ENCODE measurements at regions not wholly inside any gene's neighbourhood (a gene's known extent, or its start where the extent isn't known, plus 50 kb on each side); places are given as distances from the start of the nearest gene placed in this dataset.
A peak's percentile ranks its signal among the peaks of the same experiment; 100 is the strongest.

GRCh38 chr12:127126260-127126628 is 1140.7 kb upstream of the TMEM132C start:
- no peak overlapping the region for H3K27ac ChIP-seq (replicated peaks; ENCODE audit: low read length)

GRCh38 chr12:127127897-127128296 is 1139.1 kb upstream of the TMEM132C start:
- no CpG with 5 or more reads among the region's 3 CpGs for WGBS, 2 donors (ENCODE audit: extremely low coverage in 2 of 2, insufficient read length in 2 of 2, insufficient replicate concordance in 1 of 2)
- no peak overlapping the region for H4K91ac ChIP-seq (ENCODE audit: low read depth, low read length, poor library complexity)
- no peaks in the 10 kb centered on the region for H3K9me3 ChIP-seq (replicated peaks in 1 of 2; ENCODE audit: control insufficient read depth in 2 of 2, insufficient read depth in 1 of 2, low read depth in 1 of 2, low read length in 2 of 2)
- H3K18ac ChIP-seq (ENCODE audit: low read length): no peak overlapping the region
- no peak overlapping the region for H3K23ac ChIP-seq (ENCODE audit: low read depth, low read length, poor library complexity)
- no peak overlapping the region for H3K27ac ChIP-seq (replicated peaks; ENCODE audit: low read length)
- no peak overlapping the region for H2BK5ac ChIP-seq (ENCODE audit: low read length)
- no peak overlapping the region for H3K4me2 ChIP-seq (ENCODE audit: insufficient read depth, low read length, poor library complexity, severe bottlenecking)
- no peaks in the 10 kb centered on the region for H3K36me3 ChIP-seq (replicated peaks in 1 of 2; ENCODE audit: control insufficient read depth in 2 of 2, insufficient read depth in 2 of 2, low read length in 2 of 2)
- no peak overlapping the region for H3K4ac ChIP-seq (ENCODE audit: low read length)
- H3K9ac ChIP-seq (ENCODE audit: low read depth, low read length, poor library complexity): no peak overlapping the region
- no peaks in the 10 kb centered on the region for H3K79me1 ChIP-seq (ENCODE audit: low read depth, low read length)
- H3K27me3 ChIP-seq (ENCODE audit: control insufficient read depth in 3 of 3, insufficient read depth in 3 of 3, low read depth in 1 of 3, low read length in 3 of 3): no peaks in the 10 kb centered on the region
- no peaks in the 10 kb centered on the region for H3K4me1 ChIP-seq (ENCODE audit: control insufficient read depth in 2 of 2, insufficient read depth in 1 of 2, low read depth in 1 of 2, low read length in 2 of 2)
- H2AK5ac ChIP-seq (ENCODE audit: low read depth, low read length): peak overlapping the region; percentile 14
- H3K14ac ChIP-seq (ENCODE audit: low read length): no peak overlapping the region
- H2AFZ ChIP-seq (ENCODE audit: low read length): no peak overlapping the region
- H2BK12ac ChIP-seq (ENCODE audit: low read length): no peak overlapping the region
- no peak overlapping the region for H4K8ac ChIP-seq (ENCODE audit: low read depth, low read length)
- no peak overlapping the region for H2BK15ac ChIP-seq (ENCODE audit: low read length)
- H3K4me3 ChIP-seq (ENCODE audit: low read length in 2 of 2): no peak overlapping the region
- no peak for DNase-seq (ENCODE audit: low spot score)
- H2BK120ac ChIP-seq (ENCODE audit: low read depth, low read length): no peak overlapping the region

More at GRCh38 chr12:127126260-127126628, 1140.7 kb upstream of the TMEM132C start:
- Histone ChIP-seq H2BK12ac (ENCODE audit: low read length) (no peak overlapping the region), H3K4ac (ENCODE audit: low read length) (no peak overlapping the region), H2BK15ac (ENCODE audit: low read length) (no peak overlapping the region), H4K8ac (ENCODE audit: low read depth, low read length) (no peak overlapping the region), H2AK5ac (ENCODE audit: low read depth, low read length) (no peak overlapping the region), H3K4me2 (ENCODE audit: insufficient read depth, low read length, poor library complexity, severe bottlenecking) (no peak overlapping the region), H2BK120ac (ENCODE audit: low read depth, low read length) (no peak overlapping the region), H3K23ac (ENCODE audit: low read depth, low read length, poor library complexity) (no peak overlapping the region), H3K9ac (ENCODE audit: low read depth, low read length, poor library complexity) (no peak overlapping the region), H3K27me3 (ENCODE audit: control insufficient read depth in 3 of 3, insufficient read depth in 3 of 3, low read depth in 1 of 3, low read length in 3 of 3) (no peaks in the 10 kb centered on the region), H3K4me1 (ENCODE audit: control insufficient read depth in 2 of 2, insufficient read depth in 1 of 2, low read depth in 1 of 2, low read length in 2 of 2) (no peaks in the 10 kb centered on the region), H2BK5ac (ENCODE audit: low read length) (no peak overlapping the region), H4K91ac (ENCODE audit: low read depth, low read length, poor library complexity) (no peak overlapping the region), H3K79me1 (ENCODE audit: low read depth, low read length) (no peaks in the 10 kb centered on the region), H3K18ac (ENCODE audit: low read length) (no peak overlapping the region), H3K14ac (ENCODE audit: low read length) (no peak overlapping the region), H3K9me3 (replicated peaks in 1 of 2; ENCODE audit: control insufficient read depth in 2 of 2, insufficient read depth in 1 of 2, low read depth in 1 of 2, low read length in 2 of 2) (no peaks in the 10 kb centered on the region), H3K36me3 (replicated peaks in 1 of 2; ENCODE audit: control insufficient read depth in 2 of 2, insufficient read depth in 2 of 2, low read length in 2 of 2) (no peaks in the 10 kb centered on the region), H2AFZ (ENCODE audit: low read length) (no peak overlapping the region), H3K4me3 (ENCODE audit: low read length in 2 of 2) (no peak overlapping the region)
- no peak for DNase-seq (ENCODE audit: low spot score)
- no CpG with 5 or more reads among the region's 2 CpGs for WGBS, 2 donors (ENCODE audit: extremely low coverage in 2 of 2, insufficient read length in 2 of 2, insufficient replicate concordance in 1 of 2)

DNA sequence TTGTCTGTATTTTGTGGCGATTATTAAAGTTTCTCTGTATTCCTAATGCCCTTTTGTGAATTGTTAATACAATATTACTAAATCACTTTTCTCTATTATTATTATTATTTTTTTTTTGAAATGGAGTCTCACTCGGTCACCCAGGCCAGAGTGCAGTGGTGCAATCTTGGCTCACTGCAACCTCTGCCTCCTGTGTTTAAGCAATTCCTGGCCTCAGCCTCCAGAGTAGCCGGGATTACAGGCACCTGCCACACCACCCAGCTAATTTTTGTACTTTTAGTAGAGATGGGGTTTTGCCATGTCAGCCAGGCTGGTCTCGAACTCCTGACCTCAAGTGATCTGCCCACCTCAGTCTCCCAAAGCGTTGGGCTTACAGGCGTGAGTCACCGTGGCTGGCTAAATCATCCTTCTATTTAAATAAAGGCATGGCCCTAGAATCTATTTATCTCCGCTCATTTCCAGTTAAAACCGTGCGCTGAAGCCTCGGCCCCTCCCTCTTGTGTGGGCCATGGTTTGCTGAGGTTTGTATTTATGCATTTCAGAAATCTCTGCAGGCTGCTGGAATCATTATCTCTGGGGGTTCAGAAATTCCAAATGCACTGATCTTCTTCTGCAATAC is 1136.4 kb upstream of the TMEM132C start:
- no peak overlapping the region for H3K4me3 ChIP-seq (ENCODE audit: low read length in 2 of 2)
- H3K27ac ChIP-seq (replicated peaks; ENCODE audit: low read length): no peak overlapping the region
- no peak overlapping the region for H3K23ac ChIP-seq (ENCODE audit: low read depth, low read length, poor library complexity)
- no peak overlapping the region for H4K8ac ChIP-seq (ENCODE audit: low read depth, low read length)
- H2AFZ ChIP-seq (ENCODE audit: low read length): no peak overlapping the region
- no peak overlapping the region for H3K4me2 ChIP-seq (ENCODE audit: insufficient read depth, low read length, poor library complexity, severe bottlenecking)
- H3K18ac ChIP-seq (ENCODE audit: low read length): no peak overlapping the region
- no peak overlapping the region for H2BK5ac ChIP-seq (ENCODE audit: low read length)
- WGBS, 2 donors (ENCODE audit: extremely low coverage in 2 of 2, insufficient read length in 2 of 2, insufficient replicate concordance in 1 of 2): no CpG with 5 or more reads among the region's 11 CpGs
- H3K27me3 ChIP-seq (ENCODE audit: control insufficient read depth in 3 of 3, insufficient read depth in 3 of 3, low read depth in 1 of 3, low read length in 3 of 3): no peaks in the 10 kb centered on the region
- no peak for DNase-seq (ENCODE audit: low spot score)
- no peaks in the 10 kb centered on the region for H3K36me3 ChIP-seq (replicated peaks in 1 of 2; ENCODE audit: control insufficient read depth in 2 of 2, insufficient read depth in 2 of 2, low read length in 2 of 2)
- no peak overlapping the region for H2BK12ac ChIP-seq (ENCODE audit: low read length)
- peaks cover 0 to 1% of the 10 kb centered on the region in 2 donors for H3K9me3 ChIP-seq (replicated peaks in 1 of 2; ENCODE audit: control insufficient read depth in 2 of 2, insufficient read depth in 1 of 2, low read depth in 1 of 2, low read length in 2 of 2)
- H3K79me1 ChIP-seq (ENCODE audit: low read depth, low read length): no peaks in the 10 kb centered on the region
- no peak overlapping the region for H2AK5ac ChIP-seq (ENCODE audit: low read depth, low read length)
- no peak overlapping the region for H4K91ac ChIP-seq (ENCODE audit: low read depth, low read length, poor library complexity)
- no peak overlapping the region for H3K14ac ChIP-seq (ENCODE audit: low read length)
- H2BK15ac ChIP-seq (ENCODE audit: low read length): no peak overlapping the region
- H3K4me1 ChIP-seq (ENCODE audit: control insufficient read depth in 2 of 2, insufficient read depth in 1 of 2, low read depth in 1 of 2, low read length in 2 of 2): no peaks in the 10 kb centered on the region
- no peak overlapping the region for H3K4ac ChIP-seq (ENCODE audit: low read length)
- no peak overlapping the region for H2BK120ac ChIP-seq (ENCODE audit: low read depth, low read length)
- H3K9ac ChIP-seq (ENCODE audit: low read depth, low read length, poor library complexity): no peak overlapping the region

- no peak overlapping the region for H2BK120ac ChIP-seq (ENCODE audit: low read depth, low read length)
- H2BK15ac ChIP-seq (ENCODE audit: low read length): no peak overlapping the region
- no peak overlapping the region for H3K27ac ChIP-seq (replicated peaks; ENCODE audit: low read length)
- no peak overlapping the region for H4K91ac ChIP-seq (ENCODE audit: low read depth, low read length, poor library complexity)
- H4K8ac ChIP-seq (ENCODE audit: low read depth, low read length): no peak overlapping the region
- DNase-seq (ENCODE audit: low spot score): no peak
- no CpG with 5 or more reads among the region's 11 CpGs for WGBS, 2 donors (ENCODE audit: extremely low coverage in 2 of 2, insufficient read length in 2 of 2, insufficient replicate concordance in 1 of 2)
- H3K9ac ChIP-seq (ENCODE audit: low read depth, low read length, poor library complexity): no peak overlapping the region
- H2BK12ac ChIP-seq (ENCODE audit: low read length): no peak overlapping the region
- peaks cover 0 to 1% of the 10 kb centered on the region in 2 donors for H3K9me3 ChIP-seq (replicated peaks in 1 of 2; ENCODE audit: control insufficient read depth in 2 of 2, insufficient read depth in 1 of 2, low read depth in 1 of 2, low read length in 2 of 2)
- no peak overlapping the region for H3K4me3 ChIP-seq (ENCODE audit: low read length in 2 of 2)
- no peaks in the 10 kb centered on the region for H3K79me1 ChIP-seq (ENCODE audit: low read depth, low read length)
- no peak overlapping the region for H2AK5ac ChIP-seq (ENCODE audit: low read depth, low read length)
- H3K27me3 ChIP-seq (ENCODE audit: control insufficient read depth in 3 of 3, insufficient read depth in 3 of 3, low read depth in 1 of 3, low read length in 3 of 3): no peaks in the 10 kb centered on the region
- no peak overlapping the region for H3K18ac ChIP-seq (ENCODE audit: low read length)
- H3K4me2 ChIP-seq (ENCODE audit: insufficient read depth, low read length, poor library complexity, severe bottlenecking): no peak overlapping the region
- H3K23ac ChIP-seq (ENCODE audit: low read depth, low read length, poor library complexity): no peak overlapping the region
- no peaks in the 10 kb centered on the region for H3K4me1 ChIP-seq (ENCODE audit: control insufficient read depth in 2 of 2, insufficient read depth in 1 of 2, low read depth in 1 of 2, low read length in 2 of 2)
- no peaks in the 10 kb centered on the region for H3K36me3 ChIP-seq (replicated peaks in 1 of 2; ENCODE audit: control insufficient read depth in 2 of 2, insufficient read depth in 2 of 2, low read length in 2 of 2)
- no peak overlapping the region for H2AFZ ChIP-seq (ENCODE audit: low read length)
- no peak overlapping the region for H2BK5ac ChIP-seq (ENCODE audit: low read length)
- H3K14ac ChIP-seq (ENCODE audit: low read length): no peak overlapping the region
- no peak overlapping the region for H3K4ac ChIP-seq (ENCODE audit: low read length)
Observed at GRCh38 chr12:127133675-127134335, 1133.2 kb upstream of the TMEM132C start.
